Fibroblast of pulmonary artery (primary cell): ENCODE measurements at regions not wholly inside any gene's neighbourhood (a gene's known extent, or its start where the extent isn't known, plus 50 kb on each side); places are given as distances from the start of the nearest gene placed in this dataset.

Experiments
- DNase-seq: peaks from one replicate; pipeline ENCODE4 v3.0.0-alpha.2; 2010; ENCODE audit warnings: low read depth
- H3K4me3 ChIP-seq: replicated peaks from 2 replicates; pipeline ENCODE4 v1.5.1; 2011; ENCODE audit warnings: low read depth, mild to moderate bottlenecking, control low read depth, low read length, moderate library complexity
- TF ChIP-seq, protein P1 (sequence below): IDR thresholded peaks from 2 replicates; pipeline ENCODE4 v1.5.1; 2011; ENCODE audit warnings: mild to moderate bottlenecking, control low read depth, low read length, inconsistent platforms; ENCODE audit errors: missing control alignments

DNA sequence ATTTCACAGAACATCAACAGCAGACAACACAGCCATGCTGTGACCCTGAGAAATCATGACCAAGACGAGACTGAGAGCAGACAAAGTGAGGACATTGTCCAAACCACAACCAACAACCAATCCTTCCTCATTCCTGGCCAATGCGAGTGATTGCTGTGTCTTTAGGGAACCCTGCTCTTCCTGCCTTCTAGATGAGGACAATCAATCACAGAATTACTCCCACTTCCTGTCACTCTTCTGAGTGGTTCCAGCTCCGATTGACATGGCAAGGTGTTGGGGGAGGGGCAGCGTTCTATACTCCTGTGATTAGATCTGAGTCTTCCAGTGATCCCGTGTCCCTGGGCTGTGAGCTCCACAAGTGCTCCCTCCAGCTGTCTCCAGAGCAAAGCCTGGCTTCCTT, 227.8 kb downstream of the STIM2 start:
- TF ChIP-seq, protein P1, sequence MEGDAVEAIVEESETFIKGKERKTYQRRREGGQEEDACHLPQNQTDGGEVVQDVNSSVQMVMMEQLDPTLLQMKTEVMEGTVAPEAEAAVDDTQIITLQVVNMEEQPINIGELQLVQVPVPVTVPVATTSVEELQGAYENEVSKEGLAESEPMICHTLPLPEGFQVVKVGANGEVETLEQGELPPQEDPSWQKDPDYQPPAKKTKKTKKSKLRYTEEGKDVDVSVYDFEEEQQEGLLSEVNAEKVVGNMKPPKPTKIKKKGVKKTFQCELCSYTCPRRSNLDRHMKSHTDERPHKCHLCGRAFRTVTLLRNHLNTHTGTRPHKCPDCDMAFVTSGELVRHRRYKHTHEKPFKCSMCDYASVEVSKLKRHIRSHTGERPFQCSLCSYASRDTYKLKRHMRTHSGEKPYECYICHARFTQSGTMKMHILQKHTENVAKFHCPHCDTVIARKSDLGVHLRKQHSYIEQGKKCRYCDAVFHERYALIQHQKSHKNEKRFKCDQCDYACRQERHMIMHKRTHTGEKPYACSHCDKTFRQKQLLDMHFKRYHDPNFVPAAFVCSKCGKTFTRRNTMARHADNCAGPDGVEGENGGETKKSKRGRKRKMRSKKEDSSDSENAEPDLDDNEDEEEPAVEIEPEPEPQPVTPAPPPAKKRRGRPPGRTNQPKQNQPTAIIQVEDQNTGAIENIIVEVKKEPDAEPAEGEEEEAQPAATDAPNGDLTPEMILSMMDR, result no peak
- no peak overlapping the region for H3K4me3 ChIP-seq
- DNase-seq, result no peak

DNA sequence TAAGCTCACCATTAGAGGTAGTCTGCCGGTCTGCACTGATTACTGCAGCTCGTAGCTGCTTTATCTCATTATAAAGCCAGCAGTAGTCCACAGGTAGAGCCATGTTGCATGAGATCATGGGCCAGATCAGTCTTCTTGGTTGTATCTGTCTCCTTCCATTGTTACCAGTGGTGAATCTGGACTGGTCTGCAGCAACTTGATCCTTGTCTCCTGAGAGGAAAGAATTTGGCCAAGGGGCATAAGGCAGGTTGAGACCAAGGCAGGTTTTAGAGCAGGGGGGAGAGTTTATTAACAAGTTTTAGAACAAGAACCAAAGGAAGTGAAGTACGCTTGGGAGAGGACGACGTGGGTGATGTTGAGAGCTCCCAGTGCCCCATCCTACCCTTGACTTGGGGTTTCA, 228.5 kb downstream of the STIM2 start:
- TF ChIP-seq, protein P1, result no peak
- DNase-seq, result no peak
- no peak overlapping the region for H3K4me3 ChIP-seq

DNA sequence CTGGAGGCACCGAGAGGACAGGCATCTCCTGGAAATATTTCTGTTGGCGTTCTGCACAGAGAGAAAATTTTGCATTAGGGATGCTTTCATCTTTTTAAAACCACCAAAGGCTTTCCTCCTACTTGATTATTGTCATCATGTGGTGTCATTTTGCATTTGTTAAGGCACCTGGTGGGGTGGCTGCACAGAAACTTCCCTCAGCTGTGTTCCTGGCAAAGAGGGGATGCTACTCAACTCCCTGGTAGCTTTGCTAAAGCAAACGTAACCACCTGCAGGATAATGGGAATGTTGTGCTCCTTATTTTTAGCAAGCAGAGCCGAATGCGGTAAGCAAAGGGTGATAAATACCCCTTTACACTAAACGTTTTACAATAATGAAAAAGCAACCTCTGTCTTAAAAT, 229.8 kb downstream of the STIM2 start:
- DNase-seq, result no peak
- no peak overlapping the region for H3K4me3 ChIP-seq
- TF ChIP-seq, protein P1, result no peak

DNA sequence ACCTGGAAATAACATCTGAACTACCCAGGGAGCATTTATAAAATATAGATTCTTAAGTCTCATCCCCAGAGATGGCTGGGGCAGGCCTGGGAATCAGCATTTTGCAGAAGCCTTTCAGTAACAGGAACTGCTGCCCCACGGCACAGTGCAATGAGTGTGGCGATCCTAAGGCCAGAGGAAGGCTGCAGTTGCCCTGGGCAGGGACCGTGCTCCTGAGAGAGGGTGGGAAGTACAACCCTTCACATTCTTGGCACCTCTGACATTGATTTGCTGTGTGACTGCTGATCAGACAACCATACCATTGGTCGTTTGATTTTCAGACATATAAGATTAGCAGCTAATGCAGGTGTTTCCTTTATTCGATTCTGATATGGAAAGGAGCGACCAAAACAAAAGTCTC, 233.6 kb downstream of the STIM2 start:
- DNase-seq, result no peak
- no peak overlapping the region for H3K4me3 ChIP-seq
- TF ChIP-seq, protein P1, result no peak

DNA sequence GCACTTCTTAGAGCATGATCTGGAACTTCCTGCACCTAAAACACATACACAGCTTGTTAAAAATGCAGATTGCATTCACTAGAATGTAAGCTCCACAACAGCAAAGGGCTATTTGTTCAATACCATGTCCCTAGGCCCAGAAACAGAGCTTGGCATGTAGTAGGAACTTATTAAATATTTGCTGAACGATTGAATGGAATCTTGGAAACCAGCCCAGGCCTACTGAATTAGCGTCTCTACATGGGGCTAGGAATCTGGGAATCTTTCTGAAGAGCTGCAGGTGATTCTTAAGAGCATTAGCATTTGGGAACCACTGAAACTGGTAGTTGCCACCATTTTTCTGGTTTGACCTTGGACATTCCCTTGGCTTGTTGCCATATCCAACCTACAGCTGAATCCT, 234.1 kb downstream of the STIM2 start:
- H3K4me3 ChIP-seq, result no peak overlapping the region
- DNase-seq, result no peak
- TF ChIP-seq, protein P1, result no peak

DNA sequence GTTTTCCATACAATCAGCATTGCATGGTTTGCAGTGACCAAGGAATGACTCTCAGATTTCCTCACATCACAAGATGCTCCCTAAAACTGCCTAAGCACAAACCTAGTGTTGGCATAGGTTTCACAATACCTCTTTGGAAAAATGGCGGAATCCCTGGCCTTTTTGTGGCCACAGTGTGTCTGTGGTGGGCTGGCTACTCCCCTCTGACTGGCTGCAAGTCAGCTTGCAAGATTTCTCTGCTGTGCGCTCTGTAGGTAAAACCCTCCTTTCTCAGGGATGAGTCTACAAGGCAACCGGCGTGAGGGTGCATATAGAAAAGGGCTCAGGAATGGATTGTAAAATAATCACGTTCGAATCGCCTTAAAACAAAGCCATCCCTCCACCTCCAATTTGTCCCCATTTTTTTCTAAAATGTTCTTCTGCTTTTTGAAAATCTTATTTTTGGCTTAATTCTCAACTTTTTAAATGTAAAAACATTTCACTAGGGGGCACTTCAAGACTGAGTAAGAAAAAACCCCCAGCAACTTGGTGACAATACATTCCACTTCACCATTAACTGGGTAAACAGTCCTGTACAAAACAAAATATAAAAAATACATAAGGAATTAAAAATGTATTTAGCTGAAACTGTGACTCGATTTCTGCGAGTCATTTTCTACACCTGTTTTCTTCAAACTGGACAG, 235.6 kb downstream of the STIM2 start:
- no peak overlapping the region for H3K4me3 ChIP-seq
- no peak for DNase-seq

DNA sequence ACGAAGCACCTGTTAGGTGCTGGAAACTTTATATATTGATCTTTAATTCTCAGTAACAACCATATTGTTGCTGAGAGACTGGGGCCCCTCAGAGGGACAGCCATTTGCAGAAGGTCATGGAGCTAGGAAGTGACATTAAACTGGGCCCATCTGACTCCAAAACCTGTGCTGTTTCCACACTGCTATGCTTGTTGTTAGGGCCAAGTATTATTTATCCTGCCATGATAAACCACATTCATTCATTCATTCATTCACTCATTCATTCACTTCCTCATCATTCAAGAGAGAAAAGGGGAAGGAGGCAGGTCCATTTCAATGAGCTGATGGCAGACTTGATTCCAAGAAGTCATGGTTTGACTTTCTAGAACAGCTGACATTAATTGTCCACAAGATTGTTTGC, 237.4 kb downstream of the STIM2 start:
- no peak for DNase-seq
- TF ChIP-seq, protein P1, result no peak
- no peak overlapping the region for H3K4me3 ChIP-seq

More for the DNA sequence above, 235.6 kb downstream of the STIM2 start:
- TF ChIP-seq, protein P1, result no peak
